Mesenchymal stem cell (in vitro differentiated cells and primary cell): ENCODE measurements at regions not wholly inside any gene's neighbourhood (a gene's known extent, or its start where the extent isn't known, plus 50 kb on each side); places are given as distances from the start of the nearest gene placed in this dataset.

Experiments
- DNase-seq: peaks from one replicate; pipeline ENCODE4 v3.0.0-alpha.2; 2013
- H2AFZ ChIP-seq: one replicate; pipeline ENCODE4 v1.6.1; 2013; ENCODE audit warnings: low read depth, mild to moderate bottlenecking, control low read depth, inconsistent platforms, low read length, moderate library complexity
- H2AK5ac ChIP-seq: 2 replicates; pipeline ENCODE4 v1.6.1; 2013; ENCODE audit warnings: low read length, moderate library complexity, mild to moderate bottlenecking, inconsistent platforms; ENCODE audit not compliant: severe bottlenecking
- H2BK120ac ChIP-seq: one replicate; pipeline ENCODE4 v1.6.1; 2013; ENCODE audit warnings: low read depth, mild to moderate bottlenecking, inconsistent platforms, low read length, moderate library complexity
- H2BK12ac ChIP-seq, 2 experiments: one replicate each; pipeline ENCODE4 v1.6.1; 2013; ENCODE audit warnings: inconsistent platforms in 2 of 2, low read length in 2 of 2, mild to moderate bottlenecking in 2 of 2, moderate library complexity in 2 of 2, control low read depth in 1 of 2
- H2BK15ac ChIP-seq: one replicate; pipeline ENCODE4 v1.6.1; 2013; ENCODE audit warnings: mild to moderate bottlenecking, low read depth, inconsistent platforms; ENCODE audit not compliant: poor library complexity, severe bottlenecking
- H2BK5ac ChIP-seq: 2 replicates; pipeline ENCODE4 v1.6.1; 2013; ENCODE audit warnings: low read depth, mild to moderate bottlenecking, low read length, control low read depth, inconsistent platforms; ENCODE audit not compliant: poor library complexity, severe bottlenecking
- H3K14ac ChIP-seq, 2 experiments: one replicate each; pipeline ENCODE4 v1.6.1; 2013; ENCODE audit warnings: inconsistent platforms in 2 of 2, low read length in 2 of 2, control low read depth in 1 of 2, mild to moderate bottlenecking in 1 of 2, moderate library complexity in 1 of 2
- H3K18ac ChIP-seq, 2 experiments: one replicate each; pipeline ENCODE4 v1.6.1; 2013; ENCODE audit warnings: inconsistent platforms in 2 of 2, low read length in 2 of 2, control low read depth in 1 of 2, low read depth in 1 of 2, mild to moderate bottlenecking in 1 of 2
- H3K23ac ChIP-seq, 2 experiments: one replicate each; pipeline ENCODE4 v1.6.1; 2013; ENCODE audit warnings: inconsistent platforms in 2 of 2, low read length in 2 of 2, mild to moderate bottlenecking in 2 of 2, moderate library complexity in 2 of 2, control low read depth in 1 of 2
- H3K27ac ChIP-seq: 2 replicates; pipeline ENCODE4 v1.5.1; 2013; ENCODE audit warnings: mild to moderate bottlenecking, moderate library complexity, low read length, control low read depth, inconsistent platforms; ENCODE audit not compliant: poor library complexity, severe bottlenecking
- H3K27me3 ChIP-seq, 2 experiments: 2 replicates each; pipeline versions ENCODE4 v1.6.1 to v1.7.0; 2013; ENCODE audit warnings: low read length in 2 of 2, mild to moderate bottlenecking in 2 of 2, moderate library complexity in 2 of 2, control low read depth in 1 of 2, inconsistent platforms in 1 of 2; ENCODE audit not compliant: control insufficient read depth in 1 of 2, insufficient read depth in 1 of 2
- H3K36me3 ChIP-seq, 2 experiments: 2 replicates each; pipeline versions ENCODE4 v1.6.1 to v1.7.0; 2013; ENCODE audit warnings: low read length in 2 of 2, control low read depth in 1 of 2, inconsistent platforms in 1 of 2, low read depth in 1 of 2, mild to moderate bottlenecking in 1 of 2; ENCODE audit not compliant: insufficient read depth in 2 of 2, control insufficient read depth in 1 of 2
- H3K4ac ChIP-seq, 2 experiments: one replicate each; pipeline ENCODE4 v1.6.1; 2013; ENCODE audit warnings: inconsistent platforms in 2 of 2, low read length in 2 of 2, mild to moderate bottlenecking in 2 of 2, moderate library complexity in 2 of 2, control low read depth in 1 of 2, low read depth in 1 of 2
- H3K4me1 ChIP-seq: 2 replicates; pipeline ENCODE4 v1.6.1; 2013; ENCODE audit warnings: low read depth, low read length, control low read depth; ENCODE audit not compliant: control insufficient read depth, insufficient read depth
- H3K4me2 ChIP-seq: 2 replicates; pipeline ENCODE4 v1.6.1; 2013; ENCODE audit warnings: low read length, mild to moderate bottlenecking, inconsistent platforms; ENCODE audit not compliant: poor library complexity, severe bottlenecking
- H3K4me3 ChIP-seq, 2 experiments: 2 replicates each; pipeline versions ENCODE4 v1.5.1 to v1.7.0; 2013; ENCODE audit warnings: low read length in 2 of 2, mild to moderate bottlenecking in 2 of 2, control low read depth in 1 of 2, low read depth in 1 of 2; ENCODE audit not compliant: insufficient read depth in 1 of 2
- H3K79me1 ChIP-seq: replicated peaks from 2 replicates; pipeline ENCODE4 v1.6.1; 2013; ENCODE audit warnings: mild to moderate bottlenecking, control low read depth, low read length, inconsistent platforms; ENCODE audit not compliant: poor library complexity, severe bottlenecking
- H3K9ac ChIP-seq: 2 replicates; pipeline ENCODE4 v1.7.0; 2013; ENCODE audit warnings: mild to moderate bottlenecking, low read length, moderate library complexity
- H3K9me3 ChIP-seq: 2 replicates; pipeline ENCODE4 v1.7.0; 2013; ENCODE audit warnings: mild to moderate bottlenecking, low read length; ENCODE audit not compliant: control insufficient read depth
- H4K8ac ChIP-seq: one replicate; pipeline ENCODE4 v1.6.1; 2013; ENCODE audit warnings: inconsistent platforms, mild to moderate bottlenecking, low read length, moderate library complexity
- H4K91ac ChIP-seq: one replicate; pipeline ENCODE4 v1.6.1; 2013; ENCODE audit warnings: mild to moderate bottlenecking, low read length, inconsistent platforms
- WGBS: methylation state at CpG from one replicate; pipeline ENCODE4 v1.1.7; 2013; ENCODE audit warnings: mixed read lengths; 5-methylcytosine and 5-hydroxymethylcytosine counted together

DNA sequence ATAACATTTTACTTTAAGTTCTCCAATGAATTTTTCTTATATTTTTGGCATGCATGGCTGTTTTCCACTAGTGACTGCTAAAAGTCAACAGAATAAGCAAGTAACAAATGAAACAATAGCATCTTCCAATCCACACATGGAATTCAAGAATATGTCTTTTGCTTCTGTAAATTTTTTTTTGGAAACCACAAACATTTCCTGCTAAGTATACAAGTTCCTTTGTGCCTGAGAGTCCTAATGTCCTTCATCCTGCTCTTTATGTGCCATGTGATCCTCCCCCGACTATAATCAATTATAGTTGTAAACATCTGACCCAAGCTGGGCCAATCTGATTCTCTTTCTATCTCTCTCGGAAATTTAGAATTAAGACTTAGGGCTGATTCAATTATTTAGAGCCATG lies 61.2 kb downstream of the PPP1R3C start:
- H3K27me3 ChIP-seq, result no peaks in the 10 kb centered on the region
- H3K23ac ChIP-seq, result no peak overlapping the region
- 81% methylated on average over 2 of the region's 2 CpGs for WGBS
- H2BK5ac ChIP-seq, result no peak overlapping the region
- no peak overlapping the region for H3K27ac ChIP-seq
- H2AFZ ChIP-seq, result no peak overlapping the region
- H3K4ac ChIP-seq, result no peak overlapping the region
- no peak overlapping the region for H3K9ac ChIP-seq
- H2AK5ac ChIP-seq, result no peak overlapping the region
- no peak overlapping the region for H2BK120ac ChIP-seq
- no peak overlapping the region for H3K18ac ChIP-seq
- peaks cover 4% of the 10 kb centered on the region for H3K4me1 ChIP-seq
- H2BK12ac ChIP-seq, result no peak overlapping the region
- no peak overlapping the region for H3K14ac ChIP-seq
- H3K4me2 ChIP-seq, result no peak overlapping the region
- H3K36me3 ChIP-seq, result no peaks in the 10 kb centered on the region
- no peak overlapping the region for H3K4me3 ChIP-seq
- H3K9me3 ChIP-seq, result no peaks in the 10 kb centered on the region
- H3K79me1 ChIP-seq, result no peaks in the 10 kb centered on the region
- H4K8ac ChIP-seq, result no peak overlapping the region
- DNase-seq, result no peak
- H2BK15ac ChIP-seq, result no peak overlapping the region
- H4K91ac ChIP-seq, result no peak overlapping the region

DNA sequence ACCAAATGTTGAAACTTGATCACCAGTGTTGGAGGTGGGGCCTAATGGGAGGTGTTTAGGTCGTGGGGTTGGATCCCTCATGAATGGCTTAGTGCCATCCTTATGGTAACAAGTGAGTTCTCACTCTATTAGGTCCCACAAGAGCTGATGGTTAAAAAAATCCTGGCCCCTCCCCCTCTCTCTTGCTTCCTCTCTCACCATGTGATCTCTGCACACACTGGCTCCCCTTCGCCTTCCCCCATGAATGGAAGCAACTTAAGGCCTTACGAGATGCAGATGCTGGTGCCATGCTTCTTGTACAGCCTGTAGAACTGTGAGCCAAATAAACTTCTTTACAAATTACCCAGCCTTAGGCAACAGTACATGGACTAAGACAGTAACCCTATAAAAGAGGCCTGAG lies 62.7 kb downstream of the PPP1R3C start:
- Histone ChIP-seq H2AFZ (no peak overlapping the region), H3K27me3 (no peaks in the 10 kb centered on the region), H3K79me1 (no peaks in the 10 kb centered on the region), H3K23ac (no peak overlapping the region), H2AK5ac (no peak overlapping the region), H3K4me3 (no peak overlapping the region), H4K8ac (no peak overlapping the region), H2BK15ac (no peak overlapping the region), H3K4ac (no peak overlapping the region), H2BK120ac (no peak overlapping the region), H2BK5ac (no peak overlapping the region), H3K18ac (no peak overlapping the region), H4K91ac (no peak overlapping the region), H2BK12ac (peak overlapping the region in 1 of 2 experiments; percentile 19), H3K36me3 (no peaks in the 10 kb centered on the region), H3K9ac (no peak overlapping the region), H3K27ac (no peak overlapping the region), H3K9me3 (no peaks in the 10 kb centered on the region), H3K4me1 (peaks cover 4% of the 10 kb centered on the region), H3K4me2 (no peak overlapping the region), H3K14ac (no peak overlapping the region)
- DNase-seq, result no peak
- 97% methylated on average over 3 of the region's 3 CpGs for WGBS

DNA sequence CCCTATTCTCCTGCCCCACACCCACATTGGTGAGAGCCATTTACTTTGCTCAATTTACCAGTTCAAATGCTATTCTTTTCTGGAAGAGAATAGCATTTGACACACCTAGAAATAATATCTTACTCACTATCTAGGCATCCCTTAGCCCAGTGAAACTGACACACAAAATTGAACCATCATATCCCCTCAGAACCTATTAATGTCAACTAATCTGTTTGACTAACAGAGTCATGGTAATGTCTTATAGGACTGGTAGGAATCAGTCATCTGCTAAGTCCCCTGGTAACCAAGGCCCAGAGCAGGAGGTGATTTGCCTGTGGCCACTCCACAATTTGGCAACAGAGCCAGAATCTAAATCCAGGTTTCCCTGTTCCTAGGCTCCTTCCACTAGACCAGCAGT lies 63.3 kb downstream of the PPP1R3C start:
- Histone ChIP-seq H3K14ac (no peak overlapping the region), H2AK5ac (no peak overlapping the region), H3K9ac (no peak overlapping the region), H2BK5ac (no peak overlapping the region), H3K18ac (no peak overlapping the region), H3K4me1 (peaks cover 4% of the 10 kb centered on the region), H3K9me3 (no peaks in the 10 kb centered on the region), H4K8ac (no peak overlapping the region), H3K23ac (no peak overlapping the region), H3K4ac (no peak overlapping the region), H3K27ac (no peak overlapping the region), H3K79me1 (no peaks in the 10 kb centered on the region), H4K91ac (no peak overlapping the region), H2AFZ (no peak overlapping the region), H2BK15ac (peak overlapping the region; percentile 76), H3K36me3 (no peaks in the 10 kb centered on the region), H2BK12ac (no peak overlapping the region), H3K4me2 (no peak overlapping the region), H3K27me3 (no peaks in the 10 kb centered on the region), H3K4me3 (no peak overlapping the region), H2BK120ac (no peak overlapping the region)
- DNase-seq, result no peak

DNA sequence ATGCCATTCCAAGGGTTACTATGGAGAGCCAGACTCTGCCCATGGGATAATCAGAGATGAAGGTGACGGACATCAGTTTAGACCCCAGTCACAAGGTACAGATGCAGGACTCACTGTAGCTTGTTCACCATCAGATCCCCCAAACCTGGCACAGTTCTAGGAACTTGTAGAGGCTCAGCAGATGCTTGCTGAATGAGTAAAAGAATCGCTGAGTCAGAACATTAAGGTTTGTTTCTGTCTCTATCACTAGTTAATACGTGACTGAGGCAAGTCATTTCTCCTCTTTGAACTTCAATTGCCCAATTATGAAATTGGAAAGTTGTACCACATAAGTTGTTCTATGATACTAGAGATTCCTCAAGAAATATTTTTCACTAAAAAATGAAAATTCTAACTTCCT lies 65.1 kb downstream of the PPP1R3C start:
- Histone ChIP-seq H3K27me3 (no peaks in the 10 kb centered on the region), H3K79me1 (no peaks in the 10 kb centered on the region), H2BK120ac (no peak overlapping the region), H2AFZ (no peak overlapping the region), H2BK15ac (no peak overlapping the region), H4K8ac (no peak overlapping the region), H2BK12ac (no peak overlapping the region), H3K18ac (no peak overlapping the region), H3K4me1 (peaks cover 4% of the 10 kb centered on the region), H3K14ac (no peak overlapping the region), H2AK5ac (no peak overlapping the region), H2BK5ac (no peak overlapping the region), H3K9me3 (no peaks in the 10 kb centered on the region), H3K9ac (no peak overlapping the region), H3K4me2 (no peak overlapping the region), H3K36me3 (no peaks in the 10 kb centered on the region), H4K91ac (no peak overlapping the region), H3K4me3 (no peak overlapping the region), H3K27ac (no peak overlapping the region), H3K4ac (no peak overlapping the region), H3K23ac (no peak overlapping the region)
- 100% methylated on average over 2 of the region's 3 CpGs for WGBS
- DNase-seq, result no peak
